Endothelial cell (in vitro differentiated cells): ENCODE measurements at regions not wholly inside any gene's neighbourhood (a gene's known extent, or its start where the extent isn't known, plus 50 kb on each side); places are given as distances from the start of the nearest gene placed in this dataset.

Experiments used
- DNase-seq: peaks from one replicate; pipeline ENCODE4 v3.0.0; 2021; ENCODE audit warnings: low spot score
- H3K27ac Mint-ChIP-seq: one replicate; pipeline ENCODE4 v1.8.0; 2021; ENCODE audit warnings: mixed read lengths, inconsistent platforms; ENCODE audit not compliant: unreplicated experiment
- H3K27me3 Mint-ChIP-seq: one replicate; pipeline ENCODE4 v1.8.0; 2021; ENCODE audit warnings: mild to moderate bottlenecking, moderate library complexity, mixed read lengths, inconsistent platforms; ENCODE audit not compliant: unreplicated experiment
- H3K36me3 Mint-ChIP-seq: one replicate; pipeline ENCODE4 v1.8.0; 2021; ENCODE audit warnings: mild to moderate bottlenecking, low read depth, mixed read lengths, inconsistent platforms; ENCODE audit not compliant: unreplicated experiment
- H3K4me1 Mint-ChIP-seq: one replicate; pipeline ENCODE4 v1.8.0; 2021; ENCODE audit warnings: mild to moderate bottlenecking, mixed read lengths, inconsistent platforms; ENCODE audit not compliant: unreplicated experiment
- H3K4me3 Mint-ChIP-seq: one replicate; pipeline ENCODE4 v1.8.0; 2021; ENCODE audit warnings: mild to moderate bottlenecking, mixed read lengths, inconsistent platforms; ENCODE audit not compliant: unreplicated experiment
- H3K9me3 Mint-ChIP-seq: one replicate; pipeline ENCODE4 v1.8.0; 2021; ENCODE audit warnings: mixed read lengths, inconsistent platforms; ENCODE audit not compliant: unreplicated experiment
- TF ChIP-seq, protein P1 (sequence below): fragments of 200-600 bp; sonication (generic); IDR thresholded peaks from one replicate; pipeline ENCODE4 v1.5.0; 2021; ENCODE audit warnings: antibody characterized with exemption; ENCODE audit not compliant: unreplicated experiment

DNA sequence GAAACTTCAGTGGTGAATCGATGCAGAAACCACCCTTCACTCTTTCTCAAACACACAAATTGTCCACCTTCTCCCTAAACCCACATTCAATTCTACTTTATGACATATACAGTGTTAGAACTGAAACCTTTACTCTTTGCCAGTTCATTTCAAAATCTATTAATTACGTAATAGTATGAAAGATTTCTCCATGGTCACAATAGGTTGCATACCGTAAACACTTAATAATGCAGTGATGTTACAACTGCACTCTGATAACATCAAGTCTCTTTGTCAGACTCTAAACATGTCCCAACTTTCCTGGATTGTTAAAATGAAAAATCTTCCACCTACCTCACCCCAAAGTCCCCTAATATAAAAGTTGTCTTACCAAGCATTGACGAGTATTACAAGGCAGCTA, 111.8 kb upstream of the PROK2 start:
- no peak overlapping the region for H3K4me3 Mint-ChIP-seq
- peaks cover 4% of the 10 kb centered on the region for H3K27me3 Mint-ChIP-seq
- TF ChIP-seq, protein P1, sequence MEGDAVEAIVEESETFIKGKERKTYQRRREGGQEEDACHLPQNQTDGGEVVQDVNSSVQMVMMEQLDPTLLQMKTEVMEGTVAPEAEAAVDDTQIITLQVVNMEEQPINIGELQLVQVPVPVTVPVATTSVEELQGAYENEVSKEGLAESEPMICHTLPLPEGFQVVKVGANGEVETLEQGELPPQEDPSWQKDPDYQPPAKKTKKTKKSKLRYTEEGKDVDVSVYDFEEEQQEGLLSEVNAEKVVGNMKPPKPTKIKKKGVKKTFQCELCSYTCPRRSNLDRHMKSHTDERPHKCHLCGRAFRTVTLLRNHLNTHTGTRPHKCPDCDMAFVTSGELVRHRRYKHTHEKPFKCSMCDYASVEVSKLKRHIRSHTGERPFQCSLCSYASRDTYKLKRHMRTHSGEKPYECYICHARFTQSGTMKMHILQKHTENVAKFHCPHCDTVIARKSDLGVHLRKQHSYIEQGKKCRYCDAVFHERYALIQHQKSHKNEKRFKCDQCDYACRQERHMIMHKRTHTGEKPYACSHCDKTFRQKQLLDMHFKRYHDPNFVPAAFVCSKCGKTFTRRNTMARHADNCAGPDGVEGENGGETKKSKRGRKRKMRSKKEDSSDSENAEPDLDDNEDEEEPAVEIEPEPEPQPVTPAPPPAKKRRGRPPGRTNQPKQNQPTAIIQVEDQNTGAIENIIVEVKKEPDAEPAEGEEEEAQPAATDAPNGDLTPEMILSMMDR = no peak
- no peak overlapping the region for H3K27ac Mint-ChIP-seq
- H3K36me3 Mint-ChIP-seq = no peaks in the 10 kb centered on the region
- H3K9me3 Mint-ChIP-seq = no peaks in the 10 kb centered on the region
- H3K4me1 Mint-ChIP-seq = peaks cover 3% of the 10 kb centered on the region
- no peak for DNase-seq

DNA sequence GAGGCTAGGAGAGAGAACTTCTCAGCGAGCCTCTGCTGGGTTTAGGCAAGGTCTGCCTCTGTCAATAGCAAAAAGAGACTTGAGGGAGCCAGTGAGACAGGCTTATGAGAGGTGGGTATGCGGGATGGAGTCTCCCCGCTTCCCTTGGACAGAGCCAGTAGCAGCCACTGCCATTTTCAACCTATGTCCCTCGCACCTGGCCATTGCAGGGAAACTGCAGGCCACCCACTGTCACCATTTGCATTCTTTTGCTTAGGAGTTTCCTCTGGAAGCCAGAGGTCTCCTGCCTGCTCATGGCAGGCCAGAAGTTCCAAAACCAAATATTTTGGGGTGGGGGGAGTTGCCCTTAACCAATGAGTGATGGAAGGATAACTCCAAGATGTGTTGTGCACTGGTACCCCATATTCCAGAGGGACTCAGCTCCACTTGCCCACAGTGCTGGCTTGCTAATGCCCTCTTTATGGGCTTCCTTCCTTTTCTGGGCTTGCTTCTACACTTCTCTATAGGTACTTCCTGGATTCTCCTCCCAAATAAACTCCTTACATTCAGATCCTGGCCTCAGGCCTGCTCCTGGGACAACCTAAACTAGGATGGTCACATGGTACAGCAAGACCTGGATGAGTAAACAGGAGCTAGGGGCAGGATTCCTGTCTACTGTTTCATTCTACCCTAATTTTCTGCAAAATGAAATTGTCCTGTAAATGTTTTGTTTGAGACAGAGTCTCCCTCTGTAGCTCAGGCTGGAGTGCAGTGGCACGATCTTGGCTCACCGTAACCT, 108.9 kb upstream of the PROK2 start:
- Mint-ChIP-seq H3K36me3 (no peaks in the 10 kb centered on the region), H3K4me3 (no peak overlapping the region), H3K27me3 (peaks cover 4% of the 10 kb centered on the region), H3K9me3 (no peaks in the 10 kb centered on the region), H3K27ac (no peak overlapping the region), H3K4me1 (peaks cover 3% of the 10 kb centered on the region)
- no peak for DNase-seq
- TF ChIP-seq, protein P1 = no peak

DNA sequence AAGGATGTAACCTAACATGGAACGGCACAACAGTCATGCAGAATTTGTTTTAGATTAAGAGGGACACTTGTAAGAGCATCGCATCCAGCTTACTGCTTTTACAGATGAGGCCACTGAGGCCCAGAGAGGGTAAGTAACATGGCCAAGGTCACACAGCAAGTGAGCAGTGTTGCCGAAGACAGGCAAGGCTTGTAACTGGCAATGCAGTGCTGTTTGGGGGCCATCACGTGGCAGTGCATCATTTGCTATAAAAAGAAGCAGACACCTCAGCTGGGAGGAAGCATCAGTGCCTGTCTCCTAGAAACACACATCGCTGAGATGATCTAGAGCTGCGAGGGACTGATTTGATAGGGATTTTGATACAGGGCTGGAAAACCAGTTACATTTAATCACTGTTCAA, 108.2 kb upstream of the PROK2 start:
- no peak overlapping the region for H3K27ac Mint-ChIP-seq
- no peaks in the 10 kb centered on the region for H3K36me3 Mint-ChIP-seq
- TF ChIP-seq, protein P1 = no peak
- no peak for DNase-seq
- H3K9me3 Mint-ChIP-seq = no peaks in the 10 kb centered on the region
- no peak overlapping the region for H3K4me3 Mint-ChIP-seq
- H3K27me3 Mint-ChIP-seq = peaks cover 4% of the 10 kb centered on the region
- H3K4me1 Mint-ChIP-seq = peaks cover 3% of the 10 kb centered on the region

DNA sequence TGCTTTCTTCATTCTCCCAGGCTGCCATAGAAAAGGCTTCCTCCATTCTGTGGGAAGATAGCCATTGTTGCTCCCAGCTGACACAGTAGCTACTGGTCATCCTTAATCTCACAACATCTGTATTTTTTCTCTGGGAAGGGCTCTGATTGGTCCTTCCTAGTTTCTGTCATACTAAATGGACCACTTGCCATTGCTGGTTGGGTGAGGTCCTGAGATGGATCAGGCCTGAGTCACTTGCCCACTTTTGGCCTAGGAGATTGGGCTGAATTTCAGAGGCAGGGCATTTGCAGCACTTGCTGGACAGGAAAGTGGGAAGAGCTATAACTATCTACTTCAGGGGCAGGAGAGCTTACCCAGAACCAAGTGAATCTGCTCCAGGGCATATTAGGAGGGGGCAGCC, 106.5 kb upstream of the PROK2 start:
- Mint-ChIP-seq H3K36me3 (no peaks in the 10 kb centered on the region), H3K27ac (no peak overlapping the region), H3K9me3 (no peaks in the 10 kb centered on the region), H3K27me3 (peaks cover 4% of the 10 kb centered on the region), H3K4me1 (peaks cover 7% of the 10 kb centered on the region), H3K4me3 (no peak overlapping the region)
- TF ChIP-seq, protein P1 = no peak
- DNase-seq = no peak

DNA sequence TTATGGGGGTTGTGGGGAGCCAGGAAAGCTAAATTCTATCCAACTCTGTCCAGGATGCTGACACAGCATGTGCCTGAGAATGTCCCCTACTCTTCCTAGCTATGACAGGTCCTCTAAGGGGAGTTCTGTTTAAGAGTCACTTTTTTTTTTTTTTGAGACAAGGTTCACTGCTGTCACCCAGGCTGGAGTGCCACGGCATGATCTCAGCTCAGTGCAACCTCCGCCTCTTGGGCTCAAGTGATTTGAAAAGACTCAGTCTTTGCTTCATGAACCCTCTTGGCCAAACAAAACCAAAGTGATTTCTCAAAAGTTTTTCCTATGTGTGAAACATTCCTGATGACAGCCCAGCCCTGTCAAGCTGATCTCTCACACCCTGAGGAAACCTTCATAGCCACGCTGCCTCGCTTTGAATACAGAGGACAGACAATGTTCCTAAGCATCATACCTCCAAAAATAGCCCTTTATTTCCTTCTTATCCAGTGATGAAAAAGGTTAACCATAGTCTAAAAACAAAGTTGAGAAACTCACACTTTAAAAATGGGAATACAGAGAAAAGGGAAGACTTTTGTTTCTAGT, 105.5 kb upstream of the PROK2 start:
- no peak overlapping the region for H3K27ac Mint-ChIP-seq
- no peaks in the 10 kb centered on the region for H3K36me3 Mint-ChIP-seq
- H3K4me1 Mint-ChIP-seq = peaks cover 7% of the 10 kb centered on the region
- TF ChIP-seq, protein P1 = no peak
- H3K4me3 Mint-ChIP-seq = no peak overlapping the region
- no peaks in the 10 kb centered on the region for H3K9me3 Mint-ChIP-seq
- DNase-seq = no peak
- peaks cover 4% of the 10 kb centered on the region for H3K27me3 Mint-ChIP-seq
